HG03460 (cell line): ENCODE measurements at regions not wholly inside any gene's neighbourhood (a gene's known extent, or its start where the extent isn't known, plus 50 kb on each side); places are given as distances from the start of the nearest gene placed in this dataset.
"Not testable (repeated sequence)": the region's sequence is repeated elsewhere in the genome, so short reads cannot be mapped to it uniquely, and the experiment has no call there.

ENCODE experiments used
- ATAC-seq: cut with Tn5 transposase; IDR thresholded peaks from one replicate; pipeline ENCODE4 v1.9.1; 2021; ENCODE audit not compliant: unreplicated experiment

DNA sequence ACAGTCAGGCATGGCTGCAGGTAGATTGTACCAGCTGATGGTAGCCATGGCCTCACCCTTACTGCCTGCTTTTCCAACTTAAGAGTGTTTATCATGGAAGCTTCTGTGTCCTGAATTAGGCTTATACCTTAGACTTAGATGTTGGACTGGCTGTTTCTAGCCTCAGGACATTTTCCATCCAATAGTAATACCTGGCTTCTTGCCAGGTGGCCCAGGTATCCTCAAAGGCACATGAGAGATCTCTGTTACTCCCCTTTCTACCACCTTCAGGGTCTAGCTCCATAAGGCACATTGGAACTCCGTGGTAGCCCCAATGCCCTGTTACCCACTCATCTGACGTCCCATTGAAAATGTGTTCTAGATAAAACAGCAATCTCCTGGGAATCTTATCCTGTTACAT, 407.5 kb downstream of the SPRY2 start:
- ATAC-seq: no peak

DNA sequence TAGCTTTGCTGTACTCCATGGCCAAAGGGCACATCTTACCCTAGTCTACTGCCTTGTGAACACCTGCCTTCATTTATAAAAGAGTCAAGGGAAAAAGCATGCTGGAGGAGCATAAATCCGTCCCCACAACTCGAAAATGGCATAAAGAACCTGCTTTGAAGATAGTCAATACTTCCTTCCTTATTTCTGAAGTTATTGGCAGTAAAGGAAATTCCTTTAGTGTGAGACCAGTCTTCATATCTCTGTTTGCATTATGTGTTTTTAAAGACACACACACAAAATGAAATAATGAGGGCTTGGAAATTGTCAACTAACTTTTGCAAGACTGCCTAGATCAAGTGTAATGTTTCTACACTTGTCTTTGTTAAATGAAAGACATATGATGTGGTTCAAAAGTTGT, 408.4 kb downstream of the SPRY2 start:
- no peak for ATAC-seq

- not testable (repeated sequence) for ATAC-seq
Observed at GRCh38 chr13:79923973-79924556, 416.9 kb downstream of the SPRY2 start.

- no peak for ATAC-seq
Observed at GRCh38 chr13:79919091-79919490, 421.8 kb downstream of the SPRY2 start.

GRCh38 chr13:79918620-79919019, 422.3 kb downstream of the SPRY2 start:
- ATAC-seq: no peak

DNA sequence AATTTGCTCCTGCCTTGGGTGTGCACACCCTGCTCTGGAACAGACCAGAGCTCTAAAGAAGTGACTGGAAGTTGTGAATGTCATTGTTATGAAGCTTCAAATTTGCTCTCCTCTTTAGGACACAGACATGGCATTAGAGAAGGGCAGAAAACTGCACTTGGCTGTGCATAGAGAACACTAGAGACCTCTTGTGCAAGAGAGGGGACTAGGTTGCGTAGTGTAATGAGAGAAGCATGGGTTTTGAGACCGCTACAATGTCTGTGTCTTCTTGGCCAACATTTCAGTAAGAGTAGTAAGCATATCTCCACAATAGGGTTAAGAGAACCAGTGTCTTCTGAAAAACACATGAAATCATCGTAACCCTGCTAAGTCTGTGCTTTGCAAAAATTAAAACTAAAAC, 423.3 kb downstream of the SPRY2 start:
- no peak for ATAC-seq

DNA sequence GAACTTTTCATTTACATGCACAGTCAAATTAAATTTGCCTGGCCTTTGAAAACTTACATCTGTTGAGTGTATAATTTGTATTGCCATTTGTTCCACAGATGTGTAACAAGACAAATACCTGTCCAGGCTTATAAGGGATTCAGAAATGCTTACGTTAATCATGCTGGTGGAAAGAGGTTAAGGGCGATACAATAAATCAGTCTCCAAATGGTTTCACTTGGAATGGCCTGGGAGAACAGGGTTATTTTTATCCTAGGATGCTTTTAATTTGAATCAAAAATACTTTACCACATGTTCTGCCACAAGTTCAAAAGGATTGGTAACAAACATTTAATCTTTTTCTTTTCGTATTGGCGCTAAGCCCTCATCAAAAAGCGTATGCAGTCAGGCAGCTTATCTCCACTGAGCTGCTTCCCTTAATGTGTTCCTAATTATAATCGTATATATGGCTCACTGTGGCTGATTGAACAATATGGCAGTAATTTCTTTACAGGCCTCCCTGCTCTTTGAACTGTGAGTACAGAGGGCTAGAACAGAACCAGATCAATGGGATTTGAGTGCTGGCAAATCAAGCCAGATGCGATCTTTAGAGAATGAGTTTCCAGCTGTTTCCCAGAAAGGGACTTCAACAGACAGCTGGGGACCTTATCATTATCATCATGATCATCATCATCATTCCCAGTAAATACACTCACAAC, 425.7 kb downstream of the SPRY2 start:
- ATAC-seq: no peak

GRCh38 chr13:79913141-79913827, 427.6 kb downstream of the SPRY2 start:
- ATAC-seq: no peak

GRCh38 chr13:79912403-79912802, 428.5 kb downstream of the SPRY2 start:
- ATAC-seq: no peak

DNA sequence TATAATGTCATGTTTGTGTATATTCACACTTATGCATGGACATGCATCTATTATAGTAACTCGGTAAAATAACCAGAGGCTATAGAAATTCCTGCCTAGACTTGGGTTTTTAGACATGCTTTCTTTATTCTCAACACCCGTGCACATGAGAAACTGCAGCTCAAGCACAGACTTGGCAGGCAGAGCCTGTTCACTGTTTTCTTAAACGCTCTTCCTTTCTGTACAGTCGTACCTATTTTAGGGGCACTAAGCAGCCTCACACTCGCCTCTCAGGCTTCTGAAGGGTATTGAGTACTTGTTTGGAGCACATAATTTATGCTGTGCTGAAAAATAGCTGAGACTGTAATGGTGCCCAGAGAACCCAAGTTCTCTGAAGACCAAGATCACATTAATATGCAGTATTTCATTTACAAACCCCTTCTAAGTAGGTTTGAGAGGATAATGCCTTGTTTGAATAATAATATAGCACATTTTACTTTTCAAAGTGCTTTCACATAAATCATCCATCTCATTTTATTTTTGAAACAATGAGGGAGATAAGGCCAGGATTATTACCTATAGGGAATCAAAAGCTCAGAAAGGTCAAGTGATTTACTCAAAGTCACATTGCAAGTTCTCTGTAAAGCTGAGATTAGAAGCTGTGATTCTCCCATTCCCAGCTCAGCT, 429.9 kb downstream of the SPRY2 start:
- no peak for ATAC-seq

DNA sequence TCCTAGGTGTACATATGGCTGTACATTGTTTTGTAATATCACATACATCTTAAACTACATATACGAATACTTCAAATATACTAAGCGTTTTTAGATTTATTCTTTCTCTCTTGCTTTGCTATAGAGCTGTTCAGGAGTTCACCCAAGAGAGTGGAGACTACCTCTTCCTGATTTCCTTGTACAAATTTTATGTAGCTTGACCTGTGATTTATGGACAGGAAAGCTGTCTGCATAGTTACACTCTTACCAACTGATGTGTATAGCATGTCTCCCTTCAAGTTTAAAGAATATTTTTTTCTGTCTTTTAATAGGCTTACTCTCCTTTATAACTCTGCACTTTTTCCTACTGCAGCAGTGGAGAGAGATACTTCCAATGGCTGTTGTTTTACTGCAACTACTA, 428.7 kb downstream of the NDFIP2 start:
- ATAC-seq: no peak

GRCh38 chr13:79908381-79908780, 427.4 kb downstream of the NDFIP2 start:
- ATAC-seq: no peak

DNA sequence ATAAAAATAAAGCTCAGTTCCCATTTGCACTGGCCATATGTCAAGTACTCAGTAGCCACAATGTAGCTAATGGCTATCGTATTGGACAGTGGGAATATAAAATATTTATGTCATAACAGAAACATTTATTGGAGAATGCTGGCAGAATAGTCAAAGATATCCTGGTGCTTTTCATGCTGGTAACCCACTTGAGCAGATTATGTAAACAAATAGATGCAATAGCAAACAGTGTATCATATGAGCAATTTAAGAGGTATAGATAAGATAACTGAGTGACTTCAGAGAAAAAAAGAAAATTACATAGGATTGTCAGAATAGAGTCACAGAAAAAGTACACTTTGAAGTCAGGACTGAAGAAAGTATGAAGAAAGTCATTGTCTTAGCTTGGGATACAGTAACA, 426.6 kb downstream of the NDFIP2 start:
- no peak for ATAC-seq

DNA sequence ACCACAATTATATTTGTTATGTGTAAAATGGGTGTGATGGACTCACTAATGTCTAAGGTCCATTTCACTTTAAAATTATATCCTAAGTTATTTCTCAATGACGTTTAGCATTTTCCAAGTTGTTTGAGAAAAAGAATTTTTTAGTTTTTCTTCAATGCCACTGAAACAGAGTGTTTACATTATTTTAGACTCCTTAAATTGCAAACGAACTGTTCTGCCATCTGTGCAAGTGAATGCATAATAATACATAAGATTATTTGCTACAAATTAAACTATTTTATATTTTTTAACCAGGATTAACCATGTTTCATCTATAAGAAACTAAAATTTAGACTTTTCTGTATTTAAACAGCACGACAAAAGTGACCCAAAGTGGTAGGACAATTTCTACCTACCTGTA, 425.4 kb downstream of the NDFIP2 start:
- ATAC-seq: no peak

GRCh38 chr13:79905018-79905417, 424.1 kb downstream of the NDFIP2 start:
- no peak for ATAC-seq

DNA sequence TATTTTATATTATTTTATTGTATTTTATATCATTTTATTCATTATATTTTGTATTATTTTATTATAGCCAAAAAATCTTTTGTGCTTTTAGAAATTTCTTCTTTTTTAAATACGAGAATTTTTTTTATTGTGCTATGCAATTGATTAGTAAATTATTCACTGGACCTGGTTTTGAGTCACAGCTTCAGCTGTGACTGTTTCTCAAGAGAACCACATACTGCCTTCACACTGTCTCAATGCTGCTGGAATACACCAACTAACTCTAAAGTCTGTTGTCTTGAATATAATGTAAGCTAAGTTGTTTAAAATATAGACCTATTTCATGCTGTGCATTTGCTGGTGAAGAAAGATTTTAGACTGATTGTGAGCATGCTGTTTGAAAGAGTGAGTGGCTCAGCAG, 423.6 kb downstream of the NDFIP2 start:
- no peak for ATAC-seq

DNA sequence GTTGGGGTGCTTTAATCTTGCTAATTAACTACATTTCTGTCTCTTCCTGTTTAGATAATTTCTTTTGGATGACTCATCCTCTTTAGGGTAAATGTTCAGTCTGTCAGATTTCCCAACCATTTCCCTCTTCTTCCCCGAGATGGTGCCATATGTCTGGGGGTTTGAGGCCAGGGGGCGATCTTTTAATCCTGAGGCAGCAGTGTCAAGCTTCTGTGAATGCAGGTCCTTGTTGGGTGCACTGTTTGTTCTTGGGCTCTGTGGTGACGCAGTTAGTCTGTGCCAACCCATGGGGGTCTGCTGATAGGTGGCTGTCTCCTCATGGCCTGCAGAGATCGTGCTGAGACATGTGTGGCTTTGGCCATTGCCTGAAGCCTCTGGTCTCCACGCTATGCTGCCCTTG, 420.4 kb downstream of the NDFIP2 start:
- no peak for ATAC-seq

- no peak for ATAC-seq
Observed at GRCh38 chr13:79900356-79900755, 419.4 kb downstream of the NDFIP2 start.

DNA sequence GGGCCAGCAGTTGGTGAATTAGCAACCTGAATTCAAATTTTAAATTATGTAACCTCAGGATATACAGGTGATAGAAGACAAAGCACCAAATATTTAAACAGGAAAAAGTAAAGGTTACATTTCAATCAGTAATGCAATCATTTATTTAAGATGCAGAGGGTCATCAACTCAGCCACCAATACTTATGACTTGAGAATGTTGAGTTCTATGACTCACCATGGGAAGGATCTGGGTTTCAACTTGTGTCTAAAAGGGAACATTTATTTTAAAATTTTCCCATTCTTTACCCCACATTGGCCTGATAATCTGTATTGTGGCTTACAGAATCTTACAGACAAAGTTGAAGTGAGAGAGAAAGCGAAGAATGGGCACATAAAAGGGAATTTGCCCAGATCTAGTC, 418.0 kb downstream of the NDFIP2 start:
- no peak for ATAC-seq

- no peak for ATAC-seq
Observed at GRCh38 chr13:79898202-79898826, 417.4 kb downstream of the NDFIP2 start.

- ATAC-seq: no peak
Observed at GRCh38 chr13:79896851-79897250, 415.9 kb downstream of the NDFIP2 start.
